ENCODE measurements at regions not wholly inside any gene's neighbourhood (a gene's known extent, or its start where the extent isn't known, plus 50 kb on each side); places are given as distances from the start of the nearest gene placed in this dataset.

DNA sequence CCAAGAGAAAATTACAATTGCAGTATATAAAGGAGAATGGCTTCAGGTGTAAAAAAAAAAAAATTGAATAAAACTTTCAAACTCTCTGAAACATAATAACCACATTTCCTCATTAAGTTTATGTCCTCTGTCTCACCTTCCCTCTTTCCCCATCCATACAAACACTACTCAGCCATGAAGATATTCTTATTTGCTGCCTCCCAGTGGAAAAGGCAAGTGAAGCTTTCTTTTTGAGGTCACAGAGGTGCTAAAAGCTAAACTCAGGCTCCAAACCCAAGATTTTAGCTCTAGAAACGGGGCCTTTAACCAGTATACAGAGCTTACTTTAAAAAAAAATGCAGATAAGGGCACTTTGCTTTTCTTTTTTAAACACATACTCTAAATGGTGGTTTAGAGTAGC, 1568.5 kb downstream of the FAM181B start:
- TF ChIP-seq EZH2 (IDR thresholded peaks at IDR 0.05; ENCODE audit: borderline replicate concordance, control insufficient read depth, low read depth, low read length) (no peak), TAF1 (IDR thresholded peaks at IDR 0.05; ENCODE audit: borderline replicate concordance, low read depth, low read length) (no peak), CREB1 (IDR thresholded peaks at IDR 0.05; ENCODE audit: low read depth) (no peak), CTCF (IDR thresholded peaks at IDR 0.05 in 2 of 3, conservative IDR thresholded peaks at IDR 0.05 in 1 of 3; ENCODE audit: control insufficient read depth in 2 of 3, extremely low read depth in 1 of 3, insufficient read depth in 1 of 3, low read depth in 3 of 3, low read length in 3 of 3) (no peak), GABPA (IDR thresholded peaks at IDR 0.05; ENCODE audit: low read depth) (no peak), MYC (IDR thresholded peaks at IDR 0.05; ENCODE audit: insufficient read depth, insufficient read length, insufficient replicate concordance, low read length, severe bottlenecking) (no peak), ZBTB33 (IDR thresholded peaks at IDR 0.05) (no peak), SREBF2 (IDR thresholded peaks at IDR 0.05; ENCODE audit: low read length) (no peak), HCFC1 (IDR thresholded peaks at IDR 0.05; ENCODE audit: low read length) (no peak), POLR2AphosphoS5 (IDR thresholded peaks at IDR 0.05; ENCODE audit: low read length) (no peak), EGR1 (IDR thresholded peaks at IDR 0.05; ENCODE audit: borderline replicate concordance in 1 of 2, low read depth in 2 of 2, low read length in 2 of 2) (no peak)
- TF ChIP-seq, protein P1, sequence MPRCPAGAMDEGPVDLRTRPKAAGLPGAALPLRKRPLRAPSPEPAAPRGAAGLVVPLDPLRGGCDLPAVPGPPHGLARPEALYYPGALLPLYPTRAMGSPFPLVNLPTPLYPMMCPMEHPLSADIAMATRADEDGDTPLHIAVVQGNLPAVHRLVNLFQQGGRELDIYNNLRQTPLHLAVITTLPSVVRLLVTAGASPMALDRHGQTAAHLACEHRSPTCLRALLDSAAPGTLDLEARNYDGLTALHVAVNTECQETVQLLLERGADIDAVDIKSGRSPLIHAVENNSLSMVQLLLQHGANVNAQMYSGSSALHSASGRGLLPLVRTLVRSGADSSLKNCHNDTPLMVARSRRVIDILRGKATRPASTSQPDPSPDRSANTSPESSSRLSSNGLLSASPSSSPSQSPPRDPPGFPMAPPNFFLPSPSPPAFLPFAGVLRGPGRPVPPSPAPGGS (IDR thresholded peaks at IDR 0.05; ENCODE audit: borderline replicate concordance, insufficient read depth, low read depth, low read length, poor library complexity, severe bottlenecking), result no peak
- TF ChIP-seq, protein P2, sequence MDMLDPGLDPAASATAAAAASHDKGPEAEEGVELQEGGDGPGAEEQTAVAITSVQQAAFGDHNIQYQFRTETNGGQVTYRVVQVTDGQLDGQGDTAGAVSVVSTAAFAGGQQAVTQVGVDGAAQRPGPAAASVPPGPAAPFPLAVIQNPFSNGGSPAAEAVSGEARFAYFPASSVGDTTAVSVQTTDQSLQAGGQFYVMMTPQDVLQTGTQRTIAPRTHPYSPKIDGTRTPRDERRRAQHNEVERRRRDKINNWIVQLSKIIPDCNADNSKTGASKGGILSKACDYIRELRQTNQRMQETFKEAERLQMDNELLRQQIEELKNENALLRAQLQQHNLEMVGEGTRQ (IDR thresholded peaks at IDR 0.05; ENCODE audit: borderline replicate concordance, low read depth, low read length), result no peak
